DMS53 (cell line): ENCODE measurements at regions not wholly inside any gene's neighbourhood (a gene's known extent, or its start where the extent isn't known, plus 50 kb on each side); places are given as distances from the start of the nearest gene placed in this dataset.
"Not testable (repeated sequence)": the region's sequence is repeated elsewhere in the genome, so short reads cannot be mapped to it uniquely, and the experiment has no call there.

Experiments used
- DNase-seq: peaks from one replicate; lab custom pipeline; 2025; lab: John Stamatoyannopoulos, UW

DNA sequence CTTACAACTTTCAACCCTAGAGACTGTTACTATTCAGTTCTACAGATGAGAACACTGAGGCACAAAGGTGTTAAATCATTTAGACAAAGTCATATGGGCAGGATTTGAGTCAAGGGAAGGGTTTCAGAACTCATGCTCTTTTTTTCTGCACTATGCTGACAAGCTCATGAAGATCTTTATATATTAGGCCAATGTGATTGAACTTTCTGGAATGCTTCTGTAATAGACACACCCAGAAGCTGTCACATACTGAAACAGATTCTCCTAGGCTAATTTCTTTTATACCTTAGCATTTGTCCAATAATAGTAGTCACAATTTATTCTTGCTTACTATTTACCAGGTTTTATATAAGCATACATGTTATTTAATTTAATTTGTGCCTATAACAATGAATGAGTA is 164.0 kb downstream of the ALG10B start:
- no peak for DNase-seq

DNA sequence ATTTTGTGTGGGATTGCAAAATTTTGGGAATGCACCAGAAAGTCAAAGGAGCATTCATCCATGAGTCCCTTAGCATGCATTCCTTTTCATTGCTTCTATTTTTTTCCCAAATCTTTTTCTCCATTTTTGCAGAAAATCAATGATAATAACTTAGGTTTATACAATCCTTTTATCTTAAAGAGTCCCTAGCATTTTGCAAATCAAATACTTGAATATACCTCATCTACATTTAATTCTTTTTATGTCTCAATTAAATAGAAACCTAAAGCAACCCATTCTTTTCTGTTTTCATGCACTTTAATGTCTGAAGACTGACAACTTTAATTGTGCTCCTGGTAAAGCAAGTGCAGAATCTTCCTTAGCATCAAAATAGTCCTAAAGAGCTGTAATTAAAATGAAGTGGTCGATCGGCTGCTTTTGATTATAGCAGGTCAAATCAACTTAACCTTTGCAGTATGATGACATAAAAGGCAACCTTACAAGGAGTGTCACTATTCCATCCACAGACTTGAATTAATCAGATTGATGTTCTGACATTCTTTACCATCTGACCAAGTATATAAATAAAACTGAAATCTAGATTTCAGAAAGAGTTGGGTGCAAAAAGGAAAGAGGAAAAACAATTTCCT is 168.4 kb downstream of the ALG10B start:
- DNase-seq, result no peak

DNA sequence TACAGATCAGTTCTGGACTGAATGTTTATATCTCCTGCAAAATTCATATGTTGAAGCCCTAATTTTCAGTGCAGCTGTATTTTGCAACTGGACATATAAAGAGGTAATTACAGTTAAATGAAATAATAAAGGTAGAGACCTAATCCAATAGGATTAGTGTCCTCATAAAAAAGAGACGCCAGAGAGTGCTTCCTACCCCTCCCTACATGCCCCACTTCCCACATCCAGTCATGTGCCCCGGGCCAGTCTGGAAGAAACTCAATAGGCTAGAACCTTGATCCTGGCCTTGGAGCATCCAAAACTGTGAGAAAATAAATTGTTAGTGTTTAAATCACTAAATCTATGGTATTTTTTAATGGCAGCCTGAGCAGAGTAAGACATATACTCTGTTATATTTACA is 172.3 kb downstream of the ALG10B start:
- no peak for DNase-seq

DNA sequence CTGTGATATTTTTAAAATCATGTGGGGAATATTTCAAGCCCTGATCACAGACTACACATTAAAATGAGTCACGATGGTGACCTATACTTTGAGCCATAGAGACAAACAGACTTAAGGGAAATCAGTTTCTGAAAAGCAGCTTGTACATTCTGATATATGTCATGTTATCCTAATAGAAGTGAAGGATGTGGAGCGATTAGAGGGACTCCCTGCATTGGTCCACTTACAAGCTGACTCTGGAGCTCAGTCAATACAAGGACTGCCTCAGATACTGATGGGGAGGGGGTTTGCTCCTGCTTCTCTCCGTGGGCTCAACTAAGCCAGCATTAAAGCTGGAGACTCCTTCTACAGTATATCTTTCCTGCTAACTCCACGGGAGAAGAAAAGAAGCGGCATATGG is 173.5 kb downstream of the ALG10B start:
- DNase-seq, result no peak

DNA sequence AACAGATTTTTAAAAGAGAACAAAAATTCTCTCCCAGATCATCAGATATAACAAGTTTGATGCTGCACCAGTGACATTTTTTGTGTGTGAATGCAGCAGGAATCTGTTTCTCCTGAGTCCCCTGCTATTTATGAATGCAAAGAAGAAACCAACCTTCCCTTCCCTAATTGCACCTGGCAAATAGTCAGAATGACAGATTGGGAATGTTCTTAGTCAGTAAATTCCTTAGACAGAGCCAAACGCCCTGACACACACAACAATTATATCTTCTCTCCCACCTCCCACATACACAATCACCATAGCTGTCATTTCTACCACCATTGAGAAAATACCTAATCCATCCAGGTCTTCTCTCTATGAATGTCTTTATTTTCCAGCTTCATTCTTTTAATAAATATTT is 174.4 kb downstream of the ALG10B start:
- no peak for DNase-seq

DNA sequence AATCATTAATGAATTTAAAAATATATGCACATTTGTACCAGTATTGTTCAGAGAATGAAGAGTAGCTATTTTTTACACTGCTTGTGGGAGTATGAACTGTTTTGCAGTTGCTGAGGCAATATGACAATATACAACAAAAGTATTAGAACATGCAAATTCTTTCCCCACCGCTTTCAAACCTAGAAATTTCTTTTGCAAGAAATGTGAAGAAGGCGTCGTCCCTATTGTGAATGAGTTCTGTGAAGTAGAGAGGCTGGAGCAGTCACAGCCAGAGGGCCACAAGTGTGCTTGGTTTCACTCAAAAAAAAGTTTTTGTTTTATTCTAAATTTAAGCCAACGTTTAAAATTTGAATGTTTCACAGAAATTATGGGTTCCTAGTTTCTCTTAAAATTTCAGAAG is 184.9 kb downstream of the ALG10B start:
- DNase-seq, result no peak

DNA sequence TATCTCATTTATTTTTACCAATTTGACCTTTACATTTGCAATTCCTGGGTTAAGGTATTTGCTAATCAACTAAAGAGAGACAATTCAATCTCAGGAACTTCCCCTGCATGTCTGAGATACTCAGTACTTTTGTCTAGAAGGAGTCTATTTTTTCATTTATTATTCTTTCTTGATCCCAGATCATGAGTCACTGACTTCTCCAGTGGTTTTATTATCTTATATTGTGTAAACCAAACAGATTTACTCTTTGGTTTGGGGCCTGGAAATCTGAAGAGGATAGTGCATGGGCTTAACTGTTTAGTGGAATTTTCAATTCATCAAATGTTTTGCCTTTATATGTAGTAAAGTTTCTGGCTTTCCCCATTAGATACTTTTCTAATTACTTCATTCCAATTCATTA is 185.4 kb downstream of the ALG10B start:
- no peak for DNase-seq

DNA sequence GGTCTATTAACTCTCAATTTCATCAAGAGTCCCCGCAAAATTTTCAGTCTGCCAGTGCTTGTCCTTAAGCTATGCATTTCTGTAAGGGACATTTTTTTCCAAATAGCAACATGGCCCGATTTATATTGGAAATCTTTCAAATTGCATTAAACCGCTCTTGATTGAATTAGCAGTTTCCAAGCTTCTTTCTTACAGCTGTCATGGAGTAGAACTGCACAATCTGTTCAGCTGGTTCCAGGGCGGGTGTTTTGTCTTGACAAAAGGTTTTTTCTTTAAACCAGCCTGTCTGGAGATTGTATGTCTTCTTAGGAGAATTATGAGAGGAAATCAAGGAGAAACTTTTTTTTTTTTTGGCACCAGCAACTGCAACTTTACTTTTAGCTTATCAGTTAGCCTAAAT is 185.8 kb downstream of the ALG10B start:
- DNase-seq, result no peak

DNA sequence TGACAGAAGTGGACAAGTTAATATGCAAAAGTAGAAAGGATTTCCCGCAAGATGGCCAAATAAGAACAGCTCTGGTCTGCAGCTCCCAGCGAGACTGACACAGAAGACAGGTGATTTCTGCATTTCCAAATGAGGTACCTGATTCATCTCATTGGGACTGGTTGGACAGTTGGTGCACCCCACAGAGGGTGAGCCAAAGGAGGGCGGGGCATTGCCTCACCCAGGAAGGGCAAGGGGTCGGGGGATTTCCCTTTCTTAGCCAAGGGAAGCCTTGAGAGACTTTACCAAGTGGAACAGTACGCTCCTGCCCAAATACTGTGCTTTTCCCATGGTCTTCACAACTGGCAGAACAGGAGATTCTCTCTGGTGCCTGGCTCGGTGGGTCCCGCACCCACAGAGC is 191.3 kb downstream of the ALG10B start:
- no peak for DNase-seq

DNA sequence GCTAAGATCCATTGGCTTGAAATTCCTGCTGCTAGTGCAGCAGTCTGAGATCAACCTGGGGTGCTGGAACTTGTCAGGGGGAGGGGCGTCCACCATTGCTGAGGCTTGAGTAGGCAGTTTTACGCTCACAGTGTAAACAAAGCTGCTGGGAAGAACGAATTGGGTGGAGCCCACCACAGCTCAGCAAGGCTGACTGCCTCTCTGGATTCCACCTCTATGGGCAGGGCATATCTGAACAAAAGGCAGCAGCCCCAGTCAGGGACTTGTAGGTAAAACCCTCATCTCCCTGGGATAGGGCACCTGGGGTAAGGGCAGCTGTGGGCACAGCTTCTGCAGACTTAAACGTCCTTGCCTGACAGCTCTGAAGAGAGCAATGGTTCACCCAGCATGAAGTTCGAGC is 191.7 kb downstream of the ALG10B start:
- DNase-seq, result no peak

DNA sequence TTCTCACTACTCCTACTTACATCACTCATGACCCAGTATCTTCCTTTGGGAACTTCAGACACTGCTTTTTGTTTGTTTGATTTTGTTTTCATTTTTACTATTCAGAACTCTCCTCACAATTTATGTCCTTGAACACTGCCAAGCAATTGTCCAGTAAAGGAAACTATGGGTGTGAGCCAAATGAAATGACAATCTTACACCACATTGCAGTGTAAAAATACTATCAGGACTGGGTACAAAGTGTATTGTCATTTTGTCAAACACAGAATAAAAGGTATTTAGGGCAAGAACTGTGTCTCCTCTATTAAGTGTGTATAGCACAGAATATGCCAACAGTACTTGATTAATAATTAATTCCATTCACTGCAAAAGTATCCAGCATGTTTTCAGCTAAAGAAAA is 199.3 kb downstream of the ALG10B start:
- no peak for DNase-seq

DNA sequence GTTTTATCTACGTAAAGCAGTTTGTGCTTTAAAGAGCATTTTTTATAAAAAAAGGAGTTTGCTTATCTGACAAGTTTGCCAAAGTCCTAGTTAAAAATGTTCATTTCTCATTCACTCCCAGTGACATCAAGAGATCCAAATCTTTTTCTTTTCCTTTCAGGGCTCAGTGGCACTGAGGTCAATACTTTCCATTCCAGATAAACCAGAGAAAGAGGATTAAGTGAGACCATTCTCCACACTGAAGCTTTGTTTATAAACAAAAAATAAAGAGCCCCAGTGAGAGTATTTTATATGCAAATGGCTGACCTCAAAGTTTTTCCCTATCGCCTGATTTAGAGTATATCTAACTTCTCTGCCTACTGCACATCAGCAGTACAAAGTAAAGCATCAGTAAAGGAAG is 199.8 kb downstream of the ALG10B start:
- no peak for DNase-seq

DNA sequence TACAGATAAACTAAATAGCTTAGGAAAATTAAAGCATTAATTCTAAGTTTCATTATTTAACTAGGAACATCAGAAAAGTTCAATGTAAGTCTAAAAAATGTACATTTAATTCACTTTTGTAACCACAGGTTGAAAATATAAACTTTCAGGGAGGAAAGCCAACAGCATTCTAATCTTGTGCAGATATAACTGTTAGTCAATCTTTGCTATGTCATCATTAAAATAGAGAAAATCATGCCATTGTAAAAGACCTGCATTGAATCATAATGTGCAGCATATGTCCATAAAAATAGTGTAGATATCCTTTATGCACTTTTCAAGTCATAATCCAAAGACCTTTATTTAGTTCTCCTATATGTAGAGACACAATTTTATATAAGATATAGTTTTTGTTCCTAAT is 207.3 kb downstream of the ALG10B start:
- DNase-seq, result no peak

DNA sequence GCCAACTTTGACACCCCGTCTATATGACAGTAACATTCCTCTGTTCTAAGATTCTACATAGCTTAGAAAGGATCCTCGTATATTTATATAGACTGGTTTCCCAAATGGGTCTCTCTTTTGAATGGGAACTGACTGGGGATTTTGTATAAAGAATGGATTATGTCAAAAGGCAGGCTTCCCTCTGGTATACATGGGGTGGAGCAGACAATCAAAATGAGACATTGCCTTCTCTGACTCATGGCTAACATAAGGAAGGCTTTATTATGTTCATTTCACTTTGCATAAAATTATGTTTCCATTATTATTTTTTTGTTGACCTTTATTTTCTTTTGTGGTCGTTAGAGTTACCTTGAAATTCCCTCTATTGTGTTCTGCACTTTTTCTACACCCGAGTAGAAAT is 211.1 kb downstream of the ALG10B start:
- DNase-seq, result no peak

DNA sequence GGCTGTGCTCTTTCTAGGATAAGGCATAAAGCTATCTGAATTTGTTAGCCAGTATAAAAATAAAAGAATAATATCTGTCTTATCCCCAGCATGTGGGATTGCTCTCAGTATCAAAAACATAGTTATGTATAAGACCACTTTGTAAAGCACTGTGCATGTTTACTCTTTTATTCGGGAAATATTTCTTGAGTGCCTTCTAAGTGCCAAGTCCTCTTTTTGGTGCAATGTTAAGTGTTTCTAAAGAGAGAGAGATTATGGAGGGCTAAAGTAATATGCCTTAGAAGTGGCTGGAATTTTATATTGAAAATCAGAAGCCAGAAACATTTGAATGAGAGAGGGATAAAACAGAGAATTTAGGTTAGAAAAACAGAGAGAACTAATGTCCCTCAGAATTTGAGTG is 212.0 kb downstream of the ALG10B start:
- no peak for DNase-seq

DNA sequence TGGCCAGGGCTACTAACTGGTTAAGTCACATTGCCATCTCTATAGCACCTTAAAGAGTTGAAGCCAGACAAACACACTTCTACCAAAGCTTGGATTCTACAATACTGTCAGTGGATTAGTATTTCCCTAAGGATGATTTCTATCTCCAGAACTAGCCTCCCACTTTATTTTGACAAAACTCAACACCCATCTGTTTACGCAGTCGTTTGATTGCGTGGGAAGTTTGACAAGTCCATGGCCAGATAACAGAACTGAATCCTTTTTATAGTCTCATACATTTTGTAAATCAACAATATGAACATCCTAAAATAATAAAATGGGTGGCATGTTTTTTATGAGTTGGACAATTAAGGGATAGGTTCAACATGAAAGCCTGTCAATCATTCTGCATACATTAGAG is 212.7 kb downstream of the ALG10B start:
- DNase-seq, result not testable (repeated sequence)

DNA sequence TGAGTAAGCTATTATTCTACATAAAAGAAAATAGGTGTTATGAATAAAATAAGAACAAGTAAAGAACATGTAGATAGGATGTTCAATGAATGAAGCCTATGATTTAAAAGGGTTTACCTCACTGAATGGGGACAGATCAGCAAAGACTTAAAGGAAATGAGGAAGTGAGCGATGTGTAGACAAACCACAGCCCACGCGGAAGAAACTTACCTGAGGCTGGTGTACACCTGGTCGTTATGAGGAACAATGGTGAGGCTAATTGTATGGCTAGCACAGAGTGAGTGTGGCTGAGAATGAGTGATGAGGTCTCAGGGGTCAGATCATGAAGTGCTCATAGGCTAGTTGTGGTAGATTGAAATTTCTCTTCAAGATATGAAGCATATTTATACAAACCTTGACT is 221.7 kb downstream of the ALG10B start:
- DNase-seq, result no peak

DNA sequence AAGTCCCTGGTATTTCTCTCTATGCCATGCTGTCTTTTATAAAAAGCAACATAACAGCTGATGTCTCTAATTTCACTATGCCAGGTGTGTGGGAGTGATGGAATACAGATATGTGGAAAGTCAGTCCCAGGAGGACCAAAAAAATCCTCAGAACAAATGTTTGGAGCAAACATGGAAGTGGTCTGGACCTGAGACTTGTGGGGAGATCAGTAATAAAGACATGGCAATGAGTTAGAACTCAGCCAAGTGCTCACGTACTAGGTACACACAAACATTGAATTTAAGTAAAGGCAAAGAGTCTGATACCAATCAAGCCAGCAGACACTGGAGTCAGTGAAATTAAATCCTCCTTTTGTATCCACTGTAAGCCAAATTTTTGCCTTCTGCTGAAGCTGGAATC is 223.6 kb downstream of the ALG10B start:
- DNase-seq, result no peak

DNA sequence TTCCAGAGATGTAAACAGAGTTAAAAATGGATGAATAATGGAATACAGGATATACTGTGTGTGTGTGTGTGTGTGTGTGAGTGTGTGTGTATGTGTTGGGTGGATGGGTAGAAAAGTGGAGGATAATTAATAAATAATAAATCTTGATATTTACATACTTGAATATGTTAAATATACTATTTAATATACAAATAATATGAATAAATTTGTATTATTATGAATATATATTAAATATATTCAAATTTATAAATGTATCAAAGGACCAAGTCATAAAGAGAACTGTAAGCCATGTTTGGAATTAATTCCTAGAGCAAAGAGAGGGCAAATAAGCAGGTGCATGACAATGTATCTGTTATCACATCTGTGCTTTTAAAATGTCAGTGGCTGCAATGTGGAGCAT is 225.3 kb downstream of the ALG10B start:
- DNase-seq, result no peak

DNA sequence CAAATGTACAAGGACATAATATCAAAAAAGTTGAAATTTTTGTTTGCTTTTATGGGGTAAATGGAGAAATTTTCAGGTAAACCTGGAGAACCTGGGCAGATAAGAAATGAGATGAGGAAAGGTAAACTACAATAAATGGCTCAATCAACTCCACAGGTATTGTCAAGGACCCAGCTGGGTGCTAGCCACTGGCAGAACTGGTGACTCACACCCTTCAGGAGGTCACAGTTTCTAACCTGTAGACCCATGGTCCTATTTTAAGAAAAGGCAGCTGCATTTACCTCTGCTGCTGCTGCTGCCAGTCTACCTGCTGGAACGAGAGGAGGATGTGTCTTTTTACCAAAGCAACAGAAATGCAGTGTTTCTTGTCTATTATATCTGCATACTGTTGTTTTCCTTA is 226.6 kb downstream of the ALG10B start:
- DNase-seq, result peak; percentile 94

DNA sequence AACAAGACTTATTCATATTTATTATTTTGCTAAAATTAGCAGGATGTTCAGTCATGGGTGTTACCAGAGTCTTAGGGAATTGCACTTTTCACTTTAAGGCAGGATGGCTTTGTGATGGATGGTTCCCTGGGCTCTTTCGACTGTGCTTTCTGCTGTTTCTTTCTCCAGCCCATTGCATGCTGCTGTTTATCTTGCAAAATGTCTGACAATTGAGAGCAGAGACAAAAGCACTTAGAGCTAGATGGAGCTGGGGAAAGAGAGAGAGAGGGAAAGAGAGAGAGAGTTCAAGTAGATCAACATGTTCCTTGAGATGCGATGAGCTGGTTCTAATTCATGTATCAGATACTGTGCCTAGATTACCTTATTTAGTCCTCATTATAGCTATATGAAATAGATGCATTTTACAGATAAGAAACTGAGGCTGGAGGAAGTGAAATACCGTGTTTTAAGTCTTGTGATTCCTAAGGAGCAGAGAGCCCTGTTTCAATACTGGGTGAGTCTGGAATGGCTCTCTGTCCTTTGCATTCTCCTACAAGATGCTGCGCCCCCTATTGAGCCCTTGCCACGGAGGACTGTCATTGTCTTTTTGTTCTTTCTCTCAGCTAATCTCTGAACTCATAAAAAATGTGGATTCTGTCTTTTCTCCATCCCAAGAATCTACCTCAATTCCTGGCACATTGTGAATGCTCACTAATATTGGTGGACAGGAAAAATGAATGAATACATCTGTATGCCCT is 227.9 kb downstream of the ALG10B start:
- no peak for DNase-seq

DNA sequence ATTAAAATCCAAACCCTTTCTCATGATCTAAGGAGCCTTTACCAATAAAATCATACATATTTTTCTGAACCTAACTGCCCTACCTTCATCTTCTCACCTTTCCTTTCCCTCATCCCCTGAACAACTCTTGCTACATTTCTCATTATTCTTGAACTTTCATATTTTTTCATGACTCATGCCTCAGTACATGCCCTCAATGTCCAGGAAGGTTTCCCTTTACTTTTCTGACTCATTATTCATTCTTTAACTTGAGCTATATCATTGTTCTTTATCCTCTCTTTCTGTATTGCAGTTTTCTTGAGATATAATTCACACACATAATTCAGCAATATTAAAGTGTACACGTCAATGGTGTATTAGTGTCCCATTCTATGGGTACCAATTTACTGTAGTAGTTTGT is 231.0 kb downstream of the ALG10B start:
- no peak for DNase-seq

DNA sequence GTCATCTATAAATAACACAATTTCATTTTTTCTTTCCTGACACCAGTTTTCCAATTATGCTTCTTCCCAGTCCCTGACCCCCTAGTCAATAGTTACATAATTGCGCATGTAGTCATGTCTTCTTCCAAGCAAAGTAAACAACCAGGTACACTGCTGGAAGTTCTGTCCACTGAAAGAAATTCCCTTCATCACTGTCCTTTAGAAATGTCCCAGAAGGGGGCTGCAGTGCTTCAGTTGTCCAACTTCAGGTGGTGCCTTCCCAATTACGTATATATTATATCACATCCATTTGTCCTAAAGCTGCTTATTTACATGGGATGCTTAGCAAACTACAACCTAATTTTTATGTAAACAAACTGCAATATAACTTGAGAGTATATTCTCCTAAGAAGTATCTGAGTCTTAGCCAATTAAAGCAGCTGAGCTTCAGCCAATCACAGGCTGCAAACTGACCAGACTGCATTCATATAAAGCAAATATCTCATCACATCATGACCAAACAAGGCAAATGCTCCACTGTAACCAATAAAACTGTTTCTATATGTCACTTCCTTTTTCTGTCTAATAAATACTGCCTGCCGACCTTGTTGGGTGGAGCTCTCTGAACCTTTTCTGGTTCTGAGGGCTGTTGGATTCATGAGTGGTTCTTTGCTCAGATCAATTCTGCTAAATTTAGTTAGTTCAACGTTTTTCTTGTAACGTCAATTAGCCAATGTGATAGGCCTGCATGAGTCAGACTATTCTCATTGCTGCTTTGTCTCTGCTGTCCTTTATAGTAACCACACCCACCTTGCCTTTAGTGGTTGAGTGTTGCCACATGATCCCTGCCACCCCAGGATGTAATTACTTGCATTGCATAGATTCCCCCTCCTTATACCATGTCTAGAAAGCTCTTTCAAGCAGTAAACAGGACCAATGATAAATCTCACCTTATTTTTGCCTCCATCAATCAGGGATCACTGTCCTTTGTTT is 239.3 kb downstream of the ALG10B start:
- DNase-seq, result peak; percentile 36
